GM12874 (cell line): ENCODE measurements at regions not wholly inside any gene's neighbourhood (a gene's known extent, or its start where the extent isn't known, plus 50 kb on each side); places are given as distances from the start of the nearest gene placed in this dataset.

Source experiments
- TF ChIP-seq, protein P1 (sequence below): IDR thresholded peaks from 2 replicates; pipeline ENCODE4 v1.5.1; 2011; ENCODE audit warnings: low read depth, mild to moderate bottlenecking, control low read depth, low read length, moderate library complexity; ENCODE audit not compliant: insufficient read depth

DNA sequence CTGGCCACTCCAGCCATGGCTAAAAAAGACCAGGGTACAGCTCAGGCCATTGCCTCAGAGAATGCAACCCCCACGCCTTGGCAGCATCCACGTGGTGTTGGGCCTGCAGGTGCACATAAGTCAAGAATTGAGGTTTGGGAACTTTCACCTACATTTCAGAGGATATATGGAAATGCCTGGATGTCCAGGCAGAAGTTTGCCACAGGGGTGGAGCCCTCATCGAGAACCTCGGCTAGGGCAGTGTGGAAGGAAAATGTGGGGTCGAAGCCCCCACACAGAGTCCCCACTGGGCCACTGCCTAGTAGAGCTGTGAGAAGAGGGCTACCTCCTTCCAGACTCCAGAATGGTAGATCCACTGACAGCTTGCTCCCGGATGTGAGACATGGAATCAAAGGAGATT is 477.3 kb downstream of the LPIN1 start:
- TF ChIP-seq, protein P1, sequence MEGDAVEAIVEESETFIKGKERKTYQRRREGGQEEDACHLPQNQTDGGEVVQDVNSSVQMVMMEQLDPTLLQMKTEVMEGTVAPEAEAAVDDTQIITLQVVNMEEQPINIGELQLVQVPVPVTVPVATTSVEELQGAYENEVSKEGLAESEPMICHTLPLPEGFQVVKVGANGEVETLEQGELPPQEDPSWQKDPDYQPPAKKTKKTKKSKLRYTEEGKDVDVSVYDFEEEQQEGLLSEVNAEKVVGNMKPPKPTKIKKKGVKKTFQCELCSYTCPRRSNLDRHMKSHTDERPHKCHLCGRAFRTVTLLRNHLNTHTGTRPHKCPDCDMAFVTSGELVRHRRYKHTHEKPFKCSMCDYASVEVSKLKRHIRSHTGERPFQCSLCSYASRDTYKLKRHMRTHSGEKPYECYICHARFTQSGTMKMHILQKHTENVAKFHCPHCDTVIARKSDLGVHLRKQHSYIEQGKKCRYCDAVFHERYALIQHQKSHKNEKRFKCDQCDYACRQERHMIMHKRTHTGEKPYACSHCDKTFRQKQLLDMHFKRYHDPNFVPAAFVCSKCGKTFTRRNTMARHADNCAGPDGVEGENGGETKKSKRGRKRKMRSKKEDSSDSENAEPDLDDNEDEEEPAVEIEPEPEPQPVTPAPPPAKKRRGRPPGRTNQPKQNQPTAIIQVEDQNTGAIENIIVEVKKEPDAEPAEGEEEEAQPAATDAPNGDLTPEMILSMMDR: no peak

- TF ChIP-seq, protein P1: no peak
Measured at GRCh38 chr2:12226653-12227052, 480.2 kb downstream of the LPIN1 start.

DNA sequence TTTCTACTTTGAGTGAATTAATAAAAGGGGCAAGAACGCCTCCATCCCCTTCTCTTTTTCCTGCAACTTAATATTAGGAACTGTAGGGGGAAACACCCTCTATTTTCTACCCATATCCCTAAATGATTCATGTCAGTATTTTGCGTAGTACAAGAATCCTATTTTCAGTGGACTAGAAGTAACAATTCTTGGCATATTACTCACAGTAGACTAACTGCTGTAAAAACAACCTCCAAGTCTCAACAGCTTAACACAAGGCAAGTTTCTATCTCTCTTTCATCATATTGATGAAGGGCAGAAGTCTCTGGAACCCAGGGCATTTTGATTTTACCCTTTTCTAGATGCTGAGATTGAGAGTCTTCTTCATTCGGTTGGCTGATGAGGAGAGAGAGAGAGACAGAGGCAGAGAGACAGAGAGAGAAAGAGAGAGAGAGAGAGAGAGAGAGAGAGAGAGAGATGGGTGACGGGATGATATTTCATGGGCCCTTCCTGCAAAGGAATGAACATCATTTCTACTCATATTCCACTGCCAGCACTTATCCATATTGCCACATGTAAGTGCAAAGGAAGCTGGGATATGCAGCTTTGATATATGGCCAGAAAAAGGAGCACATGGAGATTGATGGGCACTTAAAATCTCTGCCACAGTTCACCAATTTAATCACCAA is 481.6 kb downstream of the LPIN1 start:
- TF ChIP-seq, protein P1: no peak

DNA sequence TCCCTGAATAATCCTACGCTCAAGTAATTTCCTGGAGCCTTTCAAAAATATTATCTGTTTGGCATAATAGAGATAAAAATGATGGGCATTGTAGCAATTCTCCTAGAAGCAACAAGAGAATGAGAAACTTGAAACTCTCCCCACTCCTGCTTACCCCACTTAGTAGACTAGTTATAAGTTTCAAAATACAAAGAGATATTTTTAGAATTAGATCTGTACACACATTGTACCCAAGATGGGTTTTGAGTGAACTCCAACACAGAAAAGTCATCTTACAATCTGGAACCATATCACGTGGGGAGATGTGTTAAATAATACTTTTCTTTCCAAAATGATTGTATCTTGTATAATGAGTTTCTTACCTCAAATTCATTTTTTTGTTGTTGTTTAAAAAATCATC is 484.9 kb downstream of the LPIN1 start:
- TF ChIP-seq, protein P1: no peak

DNA sequence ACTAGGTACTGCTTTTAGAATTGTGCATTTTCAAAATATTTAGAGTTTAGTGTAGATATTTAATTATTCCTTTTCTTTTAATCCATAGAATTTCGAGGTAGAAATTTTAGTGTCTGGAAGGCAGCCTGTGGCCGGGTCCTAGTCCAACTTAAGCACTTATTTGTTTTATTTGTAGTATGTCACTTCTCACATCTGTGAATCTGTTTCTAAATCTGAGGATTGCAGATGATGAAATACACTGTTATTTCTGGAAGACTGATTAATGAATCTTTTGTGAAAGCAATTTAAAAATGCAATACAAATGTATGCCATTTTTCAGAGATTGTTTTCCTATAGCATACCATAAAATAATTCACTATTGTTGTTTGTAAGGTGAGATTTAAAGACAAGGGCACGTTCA is 483.9 kb upstream of the TRIB2 start:
- TF ChIP-seq, protein P1: no peak

DNA sequence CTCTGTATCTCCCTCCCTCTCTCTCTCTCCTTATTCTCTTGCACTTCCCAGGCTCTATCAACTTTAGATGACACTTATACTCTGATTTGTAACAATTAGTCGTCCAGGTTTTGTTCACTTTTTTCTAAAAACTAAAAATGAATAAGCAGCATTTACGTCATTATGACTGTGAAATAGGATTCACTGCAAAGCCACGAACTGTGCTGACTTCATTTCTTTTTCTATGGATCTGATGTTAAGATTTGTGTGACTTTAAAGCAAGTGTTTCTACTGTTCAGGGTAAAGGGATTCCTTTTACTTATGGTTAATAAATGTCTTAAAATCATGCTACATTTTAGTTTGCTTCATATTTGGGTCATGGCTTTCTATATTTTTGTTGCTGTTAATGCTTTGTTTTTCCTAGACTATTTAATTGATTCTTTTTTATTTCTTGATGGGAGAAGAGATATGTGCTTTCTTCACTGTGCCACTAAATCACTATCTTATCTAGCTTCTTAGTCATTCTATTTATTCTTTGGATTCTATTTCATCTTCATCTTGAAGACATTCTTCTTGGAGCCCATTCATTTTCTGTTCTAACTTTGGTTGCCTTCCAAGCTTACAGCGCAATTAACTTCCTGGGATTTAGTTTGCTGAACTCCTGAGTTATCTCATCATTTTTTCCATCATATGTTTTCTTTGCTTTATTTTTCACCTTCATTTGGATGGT is 480.4 kb upstream of the TRIB2 start:
- TF ChIP-seq, protein P1: no peak

DNA sequence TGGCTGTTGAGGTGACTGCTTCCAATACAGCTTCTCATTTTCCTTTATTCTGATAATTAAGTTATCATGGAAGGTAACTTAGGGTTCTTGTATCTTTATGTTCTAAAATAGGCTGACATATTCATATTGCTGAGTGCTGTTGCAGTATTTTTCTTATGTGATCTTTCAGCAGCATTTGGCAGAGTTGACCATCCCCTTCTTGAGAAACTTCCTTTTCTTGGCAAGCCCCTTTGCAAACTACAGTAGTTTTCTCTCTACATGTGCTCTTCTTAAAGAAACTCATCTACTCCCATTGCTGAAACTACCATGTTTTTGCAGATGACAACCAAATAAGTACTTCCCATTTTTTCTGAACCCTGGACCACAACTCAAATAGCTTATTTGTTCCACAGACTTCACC is 476.5 kb upstream of the TRIB2 start:
- TF ChIP-seq, protein P1: no peak
